Effector memory CD4-positive, alpha-beta T cell (primary cell): ENCODE measurements at regions not wholly inside any gene's neighbourhood (a gene's known extent, or its start where the extent isn't known, plus 50 kb on each side); places are given as distances from the start of the nearest gene placed in this dataset.

Experiments
- DNase-seq, 3 donors: peaks; one replicate each; pipeline ENCODE4 v3.0.0-alpha.2; 2020
- H3K27ac ChIP-seq: 2 replicates; pipeline ENCODE4 v1.7.0; 2013; ENCODE audit warnings: mild to moderate bottlenecking, low read length, moderate library complexity; ENCODE audit not compliant: insufficient read depth, poor library complexity, severe bottlenecking
- H3K27me3 ChIP-seq: replicated peaks from 2 replicates; pipeline ENCODE4 v1.7.0; 2013; ENCODE audit warnings: mild to moderate bottlenecking, low read length; ENCODE audit not compliant: insufficient read depth, control insufficient read depth, poor library complexity, severe bottlenecking
- H3K36me3 ChIP-seq: 2 replicates; pipeline ENCODE4 v1.7.0; 2013; ENCODE audit warnings: mild to moderate bottlenecking, low read length, moderate library complexity; ENCODE audit not compliant: control insufficient read depth, insufficient read depth
- H3K4me1 ChIP-seq: 2 replicates; pipeline ENCODE4 v1.7.0; 2013; ENCODE audit warnings: low read length, mild to moderate bottlenecking; ENCODE audit not compliant: control insufficient read depth, insufficient read depth, poor library complexity, severe bottlenecking
- H3K4me3 ChIP-seq: 2 replicates; pipeline ENCODE4 v1.7.0; 2013; ENCODE audit warnings: low read length, low read depth, mild to moderate bottlenecking; ENCODE audit not compliant: insufficient read depth, poor library complexity, severe bottlenecking
- H3K9me3 ChIP-seq: 2 replicates; pipeline ENCODE4 v1.7.0; 2013; ENCODE audit warnings: mild to moderate bottlenecking, low read length, moderate library complexity; ENCODE audit not compliant: control insufficient read depth

DNA sequence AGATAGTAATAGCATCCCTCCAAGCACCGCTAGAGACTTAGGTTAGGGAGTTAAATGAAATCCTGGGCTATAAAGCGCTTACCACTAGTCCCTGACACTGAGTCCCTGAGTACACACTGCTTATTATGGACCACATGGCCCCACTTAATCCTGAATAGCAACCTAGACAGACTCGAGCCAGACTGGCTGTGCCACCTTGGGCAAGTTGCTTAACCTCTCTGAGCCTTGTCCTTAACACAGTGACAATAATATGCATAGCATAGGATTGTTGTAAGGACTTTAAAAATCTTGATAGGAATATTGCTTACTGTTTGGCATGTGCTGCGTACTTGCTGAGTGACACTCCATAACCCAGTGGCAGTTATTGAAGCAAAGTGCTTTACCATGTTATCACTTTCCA lies 125.6 kb upstream of the SASH1 start:
- Histone ChIP-seq H3K27me3 (no peaks in the 10 kb centered on the region), H3K9me3 (no peaks in the 10 kb centered on the region), H3K36me3 (no peaks in the 10 kb centered on the region), H3K4me1 (no peaks in the 10 kb centered on the region), H3K4me3 (no peak overlapping the region), H3K27ac (no peak overlapping the region)
- no peak for DNase-seq

DNA sequence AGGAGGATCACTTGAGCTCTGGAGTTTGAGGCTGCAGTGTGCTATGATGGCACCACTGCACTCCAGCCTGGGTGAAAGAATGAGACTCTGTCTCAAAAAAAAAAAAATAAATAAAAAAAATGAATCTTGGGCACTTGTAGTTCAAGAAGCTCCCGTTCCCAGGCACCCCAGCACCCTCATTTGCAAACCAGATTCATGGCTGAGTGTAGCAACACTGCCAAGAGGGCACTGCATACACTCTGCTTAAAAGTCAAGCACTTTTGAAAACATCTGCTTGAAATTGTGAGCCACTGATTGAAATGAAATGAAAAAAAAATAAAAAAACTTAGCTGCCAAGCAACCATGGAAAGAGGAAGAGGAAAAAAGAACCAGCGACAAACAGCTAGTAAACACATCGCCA lies 124.7 kb upstream of the SASH1 start:
- H3K9me3 ChIP-seq = no peaks in the 10 kb centered on the region
- DNase-seq = no peak
- H3K4me3 ChIP-seq = no peak overlapping the region
- no peaks in the 10 kb centered on the region for H3K27me3 ChIP-seq
- no peak overlapping the region for H3K27ac ChIP-seq
- no peaks in the 10 kb centered on the region for H3K36me3 ChIP-seq
- no peaks in the 10 kb centered on the region for H3K4me1 ChIP-seq

GRCh38 chr6:148218542-148219258 lies 123.9 kb upstream of the SASH1 start:
- H3K4me3 ChIP-seq = no peak overlapping the region
- no peaks in the 10 kb centered on the region for H3K9me3 ChIP-seq
- no peaks in the 10 kb centered on the region for H3K27me3 ChIP-seq
- no peaks in the 10 kb centered on the region for H3K4me1 ChIP-seq
- H3K36me3 ChIP-seq = no peaks in the 10 kb centered on the region
- DNase-seq = no peak
- no peak overlapping the region for H3K27ac ChIP-seq

DNA sequence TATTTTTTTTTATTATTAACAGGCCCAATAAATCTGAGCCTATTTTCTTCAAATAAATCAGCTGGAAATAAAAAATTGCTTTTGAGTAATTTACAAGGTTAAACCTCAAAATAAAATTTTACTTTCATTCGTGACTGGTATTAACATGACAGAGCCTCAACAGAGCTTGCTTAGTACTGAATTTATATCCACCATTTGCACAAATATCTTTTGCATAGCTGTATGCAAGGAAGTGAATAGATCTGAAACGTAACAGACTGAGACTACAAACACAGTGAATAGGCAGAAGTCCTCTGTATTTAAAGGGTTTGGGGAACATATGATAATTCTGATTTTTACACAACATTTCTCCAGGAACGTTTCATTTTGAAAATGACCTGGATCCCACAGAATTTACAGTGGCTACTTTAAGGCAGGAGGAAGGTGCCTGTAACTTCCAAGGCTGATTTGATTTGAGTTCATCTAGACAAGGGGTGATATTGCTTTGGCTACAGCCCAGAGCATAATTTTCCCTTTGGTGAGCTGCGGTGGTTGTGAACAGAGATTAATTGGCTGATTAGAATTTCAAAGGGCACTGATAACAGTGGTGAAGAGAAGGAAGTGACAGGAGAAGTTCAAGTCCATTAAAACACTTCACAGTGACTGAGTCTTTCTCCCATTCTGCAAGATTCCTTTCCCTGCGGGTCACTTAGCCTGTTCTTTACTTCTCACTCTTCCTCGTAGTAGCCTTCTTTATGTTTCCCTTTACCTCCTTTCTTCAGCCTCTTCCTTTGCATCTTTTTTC lies 121.2 kb upstream of the SASH1 start:
- Histone ChIP-seq H3K9me3 (no peaks in the 10 kb centered on the region), H3K36me3 (no peaks in the 10 kb centered on the region), H3K27ac (no peak overlapping the region), H3K27me3 (no peaks in the 10 kb centered on the region), H3K4me3 (no peak overlapping the region), H3K4me1 (no peaks in the 10 kb centered on the region)
- no peak for DNase-seq

GRCh38 chr6:148222376-148222775 lies 120.3 kb upstream of the SASH1 start:
- no peaks in the 10 kb centered on the region for H3K27me3 ChIP-seq

GRCh38 chr6:148222846-148223245 lies 119.8 kb upstream of the SASH1 start:
- H3K36me3 ChIP-seq = no peaks in the 10 kb centered on the region
- no peak for DNase-seq
- no peaks in the 10 kb centered on the region for H3K27me3 ChIP-seq
- no peak overlapping the region for H3K27ac ChIP-seq
- H3K4me3 ChIP-seq = no peak overlapping the region
- H3K4me1 ChIP-seq = no peaks in the 10 kb centered on the region
- no peaks in the 10 kb centered on the region for H3K9me3 ChIP-seq

More at GRCh38 chr6:148222376-148222775, 120.3 kb upstream of the SASH1 start:
- H3K4me1 ChIP-seq = no peaks in the 10 kb centered on the region
- H3K27ac ChIP-seq = no peak overlapping the region
- no peak for DNase-seq
- H3K36me3 ChIP-seq = no peaks in the 10 kb centered on the region
- H3K9me3 ChIP-seq = no peaks in the 10 kb centered on the region
- H3K4me3 ChIP-seq = no peak overlapping the region

DNA sequence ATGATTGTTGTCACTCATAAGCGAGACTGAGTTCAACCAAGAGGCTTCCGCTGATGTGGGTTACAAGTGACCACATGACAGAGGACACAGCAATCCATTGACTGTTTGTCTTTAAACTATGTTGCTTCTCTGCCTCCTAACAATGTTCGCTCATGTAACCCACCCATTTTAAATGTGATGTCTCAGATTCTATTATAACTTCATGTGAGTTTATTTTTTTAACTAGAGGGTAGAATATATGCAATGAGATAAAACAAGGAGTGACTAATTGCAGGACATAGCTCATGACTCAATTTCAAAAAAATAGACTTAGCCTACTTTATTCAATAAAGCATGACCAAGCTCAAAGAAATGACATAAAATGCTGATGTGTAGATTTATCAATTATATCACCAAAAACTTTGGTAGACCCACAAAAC lies 119.2 kb upstream of the SASH1 start:
- H3K36me3 ChIP-seq = no peaks in the 10 kb centered on the region
- DNase-seq = no peak
- H3K27ac ChIP-seq = no peak overlapping the region

DNA sequence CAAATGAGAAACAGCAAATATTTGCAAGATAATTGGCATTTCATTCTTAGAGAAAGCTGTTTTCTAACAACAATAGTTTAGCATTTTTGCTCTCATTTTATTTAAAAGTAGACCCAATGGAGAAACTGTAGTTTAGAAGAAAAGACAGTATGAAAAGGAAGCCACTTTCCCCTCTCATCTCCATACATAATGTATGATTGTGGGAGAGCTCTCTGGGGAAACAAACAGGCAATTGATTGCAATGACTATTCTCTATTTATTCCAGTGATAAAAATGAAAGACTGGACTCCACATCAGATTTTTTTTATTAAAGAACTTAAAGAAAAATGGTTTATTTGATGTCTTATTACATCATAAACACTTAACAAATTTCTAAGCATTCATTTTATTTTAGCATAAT lies 116.8 kb upstream of the SASH1 start:
- no peak for DNase-seq
- Histone ChIP-seq H3K36me3 (no peaks in the 10 kb centered on the region), H3K4me3 (no peak overlapping the region), H3K27me3 (no peaks in the 10 kb centered on the region), H3K4me1 (no peaks in the 10 kb centered on the region), H3K9me3 (no peaks in the 10 kb centered on the region), H3K27ac (no peak overlapping the region)

More for the DNA sequence above, 119.2 kb upstream of the SASH1 start:
- Histone ChIP-seq H3K27me3 (no peaks in the 10 kb centered on the region), H3K4me1 (no peaks in the 10 kb centered on the region), H3K4me3 (no peak overlapping the region), H3K9me3 (no peaks in the 10 kb centered on the region)

DNA sequence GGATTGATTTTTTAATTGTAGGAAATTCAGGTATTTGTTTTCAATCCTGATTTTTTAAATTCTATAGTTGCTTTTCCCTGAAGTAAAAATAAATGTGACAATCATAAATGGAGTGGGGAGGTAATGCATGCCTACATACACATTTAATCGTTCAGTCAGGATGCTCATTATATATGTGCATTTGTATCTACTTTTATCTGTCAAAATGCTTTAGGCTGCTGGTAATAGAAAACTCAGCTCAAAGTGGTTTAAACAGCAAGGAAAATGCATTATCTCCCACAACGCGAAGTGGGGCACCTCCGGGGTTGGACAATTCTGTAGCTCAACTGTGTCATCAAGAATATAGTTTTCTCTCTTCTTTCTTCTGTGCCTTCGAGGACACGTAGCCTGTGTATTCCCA lies 116.4 kb upstream of the SASH1 start:
- H3K9me3 ChIP-seq = no peaks in the 10 kb centered on the region
- no peaks in the 10 kb centered on the region for H3K27me3 ChIP-seq
- H3K4me3 ChIP-seq = no peak overlapping the region
- no peak overlapping the region for H3K27ac ChIP-seq
- H3K36me3 ChIP-seq = no peaks in the 10 kb centered on the region
- DNase-seq = no peak
- H3K4me1 ChIP-seq = no peaks in the 10 kb centered on the region

DNA sequence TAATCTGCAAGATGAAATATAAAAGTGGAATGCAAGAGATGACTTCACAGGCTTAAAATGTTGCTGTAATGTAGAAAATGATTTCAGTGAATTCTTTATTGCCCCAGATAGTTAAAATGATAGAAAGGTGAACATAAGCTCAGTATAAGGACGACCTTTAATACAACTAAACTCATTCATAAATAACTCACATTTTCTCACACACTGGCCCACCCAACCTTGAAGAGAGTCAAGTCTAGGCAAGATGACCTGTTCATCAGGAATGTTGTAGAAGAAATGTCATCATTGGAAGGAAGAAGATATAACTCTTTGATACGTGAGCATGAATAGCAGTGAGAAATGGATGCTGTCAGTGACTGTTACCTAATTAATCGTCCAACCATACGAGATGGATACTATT lies 111.1 kb upstream of the SASH1 start:
- Histone ChIP-seq H3K27me3 (no peaks in the 10 kb centered on the region), H3K4me1 (no peaks in the 10 kb centered on the region), H3K9me3 (no peaks in the 10 kb centered on the region), H3K27ac (no peak overlapping the region), H3K4me3 (no peak overlapping the region), H3K36me3 (no peaks in the 10 kb centered on the region)
- no peak for DNase-seq
